NCI-H1436 (cell line): ENCODE measurements at regions not wholly inside any gene's neighbourhood (a gene's known extent, or its start where the extent isn't known, plus 50 kb on each side); places are given as distances from the start of the nearest gene placed in this dataset.

ENCODE experiments used
- DNase-seq: peaks from one replicate; lab custom pipeline; 2025; lab: John Stamatoyannopoulos, UW

- DNase-seq: no peak
Measured at GRCh38 chr20:23253524-23253923, 97.1 kb upstream of the NXT1 start.

- no peak for DNase-seq
Measured at GRCh38 chr20:23251779-23252178, 98.8 kb upstream of the NXT1 start.

GRCh38 chr20:23249541-23249940 lies 101.0 kb upstream of the NXT1 start:
- no peak for DNase-seq

DNA sequence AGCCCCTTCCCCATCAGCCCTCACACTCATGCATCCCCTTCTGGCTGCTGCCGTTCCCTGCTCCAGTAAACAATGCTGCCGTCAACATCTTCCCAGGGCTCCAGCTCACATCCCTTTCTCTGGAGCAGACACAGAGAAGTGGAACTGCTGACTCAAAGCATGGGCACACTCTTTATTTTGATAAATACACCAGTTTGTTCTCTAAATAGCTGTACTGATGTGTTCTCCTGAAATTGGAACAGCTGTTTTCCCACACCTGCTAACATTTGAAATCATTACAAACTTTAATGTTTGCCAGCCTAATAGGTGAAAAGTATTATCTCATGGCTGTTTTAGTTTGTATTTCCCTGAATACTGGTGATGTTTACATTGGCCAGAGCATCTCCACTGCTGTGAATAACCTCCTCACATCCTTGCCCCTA lies 102.1 kb upstream of the NXT1 start:
- DNase-seq: no peak

- no peak for DNase-seq
Measured at GRCh38 chr20:23246717-23247664, 103.6 kb upstream of the NXT1 start.

- no peak for DNase-seq
Measured at GRCh38 chr20:23245553-23246181, 104.9 kb upstream of the NXT1 start.

DNA sequence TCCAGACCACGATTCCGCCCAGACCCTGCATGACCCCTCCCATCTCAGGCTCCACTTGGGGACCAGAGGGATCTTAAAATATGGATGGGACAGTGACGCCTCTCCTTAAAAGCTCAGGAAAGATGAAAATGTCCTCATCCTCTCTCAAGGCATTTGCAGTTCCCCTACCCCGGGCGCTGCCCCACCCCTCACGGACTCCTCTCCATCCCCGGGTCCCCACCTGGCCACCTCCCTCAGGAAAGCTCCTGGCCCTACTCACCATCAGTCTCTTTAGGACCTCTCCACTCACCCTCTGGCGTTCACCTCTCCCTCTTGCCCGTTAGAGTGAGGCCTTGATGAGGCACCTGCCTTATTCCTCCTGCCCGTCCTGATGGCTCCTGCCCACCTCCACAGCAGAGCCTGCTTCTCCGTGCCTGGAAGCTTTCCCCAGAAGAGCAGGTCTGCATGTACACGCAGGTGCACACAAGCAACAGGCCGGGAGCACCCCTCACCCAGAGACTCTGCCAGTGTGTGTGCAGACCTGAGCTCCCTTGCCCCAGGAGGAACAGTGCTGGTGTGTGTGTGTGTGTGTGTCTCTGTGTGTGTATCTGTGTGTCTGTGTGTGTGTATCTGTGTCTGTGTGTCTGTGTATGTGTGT lies 105.6 kb upstream of the NXT1 start:
- DNase-seq: no peak

GRCh38 chr20:23244156-23244915 lies 106.3 kb upstream of the NXT1 start:
- no peak for DNase-seq

- no peak for DNase-seq
Measured at GRCh38 chr20:23243791-23244155, 106.8 kb upstream of the NXT1 start.

GRCh38 chr20:23242556-23243180 lies 107.9 kb upstream of the NXT1 start:
- DNase-seq: no peak

- no peak for DNase-seq
Measured at GRCh38 chr20:23242104-23242503, 108.5 kb upstream of the NXT1 start.

DNA sequence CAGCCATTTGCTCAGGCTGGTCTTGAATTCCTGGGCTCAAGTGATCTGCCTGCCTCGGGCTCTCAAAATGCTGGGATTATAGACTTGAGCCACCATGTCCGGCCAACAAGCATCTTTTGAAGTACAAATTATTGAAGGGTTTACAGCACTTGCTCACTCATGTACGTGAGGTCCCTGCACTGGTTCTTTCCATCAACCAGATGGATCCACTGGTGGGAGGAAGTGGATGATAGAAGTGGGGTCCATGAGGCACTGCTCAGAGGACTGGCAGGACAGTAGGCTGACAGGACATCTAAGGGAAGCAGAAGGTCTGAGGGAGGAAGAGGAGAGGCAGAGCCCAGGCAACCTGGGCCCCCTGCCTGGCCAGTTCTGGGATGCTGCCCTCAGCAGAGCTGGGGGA lies 109.2 kb upstream of the NXT1 start:
- DNase-seq: no peak

- DNase-seq: no peak
Measured at GRCh38 chr20:23240519-23240918, 110.1 kb upstream of the NXT1 start.

GRCh38 chr20:23237201-23237600 lies 113.4 kb upstream of the NXT1 start:
- no peak for DNase-seq

- DNase-seq: no peak
Measured at GRCh38 chr20:23235173-23236027, 115.2 kb upstream of the NXT1 start.

DNA sequence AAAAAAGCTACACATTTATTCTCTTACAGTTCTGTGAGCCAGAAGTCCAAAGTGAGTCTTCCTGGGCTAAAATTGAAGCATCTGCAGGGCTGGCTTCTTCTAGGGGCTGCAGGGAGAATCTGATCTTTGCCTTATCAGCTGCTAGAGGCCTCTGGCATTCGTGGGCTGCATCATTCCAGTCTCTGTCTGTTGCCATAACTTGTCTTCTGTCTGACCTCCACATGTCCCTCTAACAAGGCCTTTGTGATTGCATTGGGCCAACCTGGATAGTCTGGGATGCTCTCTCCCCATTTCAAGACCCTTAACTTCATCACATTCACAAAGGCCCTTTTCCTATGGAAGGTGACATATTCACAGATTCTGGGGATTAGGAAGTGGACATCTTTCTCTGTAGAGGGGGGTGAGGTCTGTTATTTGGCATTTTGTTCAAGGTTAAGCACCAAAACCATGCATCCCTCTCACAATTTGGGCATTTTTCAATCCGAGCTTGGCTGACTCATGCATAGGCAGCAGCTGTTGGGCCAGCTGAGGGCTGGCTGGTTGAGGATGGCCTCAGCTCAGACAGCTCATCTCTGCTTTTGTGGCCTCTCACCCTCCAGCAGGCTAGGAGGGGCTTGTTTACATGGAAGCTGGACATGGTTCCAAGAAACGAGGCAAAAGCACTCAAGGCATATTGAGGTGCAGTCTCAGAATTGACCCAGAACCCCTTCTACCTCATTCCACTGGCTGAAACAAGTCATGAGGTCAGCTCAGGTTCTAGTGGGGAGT lies 116.1 kb upstream of the NXT1 start:
- DNase-seq: no peak

GRCh38 chr20:23233341-23233740 lies 117.2 kb upstream of the NXT1 start:
- DNase-seq: no peak

- DNase-seq: no peak
Measured at GRCh38 chr20:23232679-23233308, 117.8 kb upstream of the NXT1 start.

DNA sequence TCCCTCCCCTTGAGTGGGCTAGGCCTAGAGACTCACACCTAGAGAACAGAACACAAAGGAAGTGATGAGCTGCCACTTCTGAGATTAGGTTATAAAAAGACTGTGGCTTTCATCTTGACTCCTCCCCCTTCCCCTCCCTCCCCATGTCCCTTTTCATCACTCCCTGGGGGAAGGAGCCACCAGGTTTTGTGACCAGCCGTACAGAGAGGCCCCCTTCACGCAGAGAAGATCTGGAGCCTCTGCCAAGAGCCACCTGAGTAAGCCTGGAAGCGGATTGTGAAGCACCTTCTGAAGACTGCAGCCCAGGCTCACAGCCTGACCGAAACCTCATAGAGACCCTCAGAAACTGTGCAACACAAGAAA lies 118.4 kb upstream of the NXT1 start:
- DNase-seq: no peak
